Smooth muscle cell (in vitro differentiated cells): ENCODE measurements at regions not wholly inside any gene's neighbourhood (a gene's known extent, or its start where the extent isn't known, plus 50 kb on each side); places are given as distances from the start of the nearest gene placed in this dataset.

Source experiments
- DNase-seq: peaks from one replicate; lab custom pipeline; 2025; ENCODE audit not compliant: unreplicated experiment; lab: John Stamatoyannopoulos, UW
- H2AFZ ChIP-seq: fragments of 200-600 bp; sonication (generic); 2 replicates; pipeline ENCODE4 v1.6.0; 2016; ENCODE audit warnings: antibody characterized with exemption, low read depth, mild to moderate bottlenecking
- H3F3A ChIP-seq: fragments of 200-600 bp; sonication (generic); 2 replicates; pipeline ENCODE4 v1.6.0; 2017; ENCODE audit warnings: antibody characterized with exemption, low read depth
- H3K27ac ChIP-seq: fragments of 200-600 bp; sonication (generic); 2 replicates; pipeline ENCODE4 v1.5.1; 2016; ENCODE audit warnings: low read depth, mild to moderate bottlenecking
- H3K27me3 ChIP-seq: fragments of 200-600 bp; sonication (generic); 2 replicates; pipeline ENCODE4 v1.6.1; 2016; ENCODE audit warnings: low read depth, mild to moderate bottlenecking
- H3K36me3 ChIP-seq: fragments of 200-600 bp; sonication (generic); 2 replicates; pipeline ENCODE4 v1.5.1; 2016; ENCODE audit warnings: low read depth
- H3K4me1 ChIP-seq: fragments of 200-600 bp; sonication (generic); 2 replicates; pipeline ENCODE4 v1.5.1; 2016; ENCODE audit warnings: low read depth
- H3K4me2 ChIP-seq: fragments of 200-600 bp; sonication (generic); 2 replicates; pipeline ENCODE4 v1.6.0; 2016; ENCODE audit warnings: mild to moderate bottlenecking
- H3K4me3 ChIP-seq: fragments of 200-600 bp; sonication (generic); 2 replicates; pipeline ENCODE4 v1.5.1; 2016; ENCODE audit warnings: mild to moderate bottlenecking
- H3K79me2 ChIP-seq: fragments of 200-600 bp; sonication (generic); 2 replicates; pipeline ENCODE4 v1.6.0; 2016; ENCODE audit warnings: low read depth, mild to moderate bottlenecking
- H3K9ac ChIP-seq: fragments of 200-600 bp; sonication (generic); 2 replicates; pipeline ENCODE4 v1.6.0; 2016; ENCODE audit warnings: low read depth
- H3K9me3 ChIP-seq: fragments of 200-600 bp; sonication (generic); replicated peaks from 2 replicates; pipeline ENCODE4 v1.5.1; 2016; ENCODE audit warnings: low read depth
- H4K20me1 ChIP-seq: fragments of 200-600 bp; sonication (generic); 2 replicates; pipeline ENCODE4 v1.6.0; 2016; ENCODE audit warnings: low read depth
- CTCF ChIP-seq: fragments of 200-600 bp; sonication (generic); IDR thresholded peaks from 2 replicates; pipeline ENCODE4 v1.5.1; 2017; ENCODE audit warnings: borderline replicate concordance, mild to moderate bottlenecking, antibody characterized with exemption; ENCODE audit not compliant: insufficient read depth, poor library complexity, severe bottlenecking
- WGBS: methylation state at CpG from one replicate; pipeline ENCODE4 v1.1.7; 2016; ENCODE audit warnings: low lambda C conversion rate; 5-methylcytosine and 5-hydroxymethylcytosine counted together

DNA sequence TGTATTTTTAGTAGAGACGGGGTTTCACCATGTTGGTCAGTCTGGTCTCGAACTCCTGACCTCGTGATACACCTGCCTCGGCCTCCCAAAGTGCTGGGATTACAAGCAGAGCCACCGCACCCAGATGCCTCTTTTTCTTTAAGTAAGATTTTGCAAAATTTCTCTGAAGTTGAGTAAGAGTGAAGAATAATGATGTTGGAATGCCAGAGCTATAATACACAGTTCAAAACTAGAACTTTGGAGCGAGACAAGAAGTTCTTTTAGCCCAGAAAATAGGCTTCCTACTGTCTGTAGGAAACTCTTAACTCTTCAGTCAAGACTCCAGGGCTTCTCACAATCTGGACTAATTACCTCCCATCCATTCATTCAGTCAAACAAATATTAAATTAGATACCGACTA is 51.4 kb downstream of the MARCHF4 start:
- H3K9me3 ChIP-seq = no peaks in the 10 kb centered on the region
- H3F3A ChIP-seq = no peaks in the 10 kb centered on the region
- H3K4me2 ChIP-seq = no peak overlapping the region
- H4K20me1 ChIP-seq = no peaks in the 10 kb centered on the region
- H3K4me3 ChIP-seq = no peak overlapping the region
- no peak overlapping the region for H3K9ac ChIP-seq
- H2AFZ ChIP-seq = no peak overlapping the region
- no peak overlapping the region for H3K27ac ChIP-seq
- peaks cover 30% of the 10 kb centered on the region for H3K4me1 ChIP-seq
- 93% methylated on average over 7 of the region's 7 CpGs for WGBS
- H3K79me2 ChIP-seq = no peaks in the 10 kb centered on the region
- H3K27me3 ChIP-seq = no peaks in the 10 kb centered on the region
- no peaks in the 10 kb centered on the region for H3K36me3 ChIP-seq
- TF ChIP-seq CTCF = no peak
- no peak for DNase-seq

DNA sequence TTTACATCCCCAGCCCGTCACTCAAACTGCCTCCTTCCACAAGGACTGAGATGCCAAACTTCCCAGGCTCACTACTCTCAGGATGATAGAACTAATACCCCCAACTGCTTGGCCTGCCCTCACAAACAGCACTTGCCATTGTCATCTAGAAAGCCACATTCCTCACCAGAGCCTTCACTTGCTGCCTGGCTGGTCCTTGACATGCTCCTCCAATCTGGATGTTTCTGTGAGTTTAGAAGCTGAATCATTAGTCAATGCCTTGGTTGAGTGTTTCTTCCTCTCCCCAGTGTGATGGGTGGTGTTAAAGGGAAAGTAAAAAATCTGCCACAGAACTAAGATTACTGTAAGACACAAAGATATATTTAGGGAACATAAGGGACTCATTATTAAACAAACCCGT is 52.5 kb downstream of the MARCHF4 start:
- Histone ChIP-seq H2AFZ (no peak overlapping the region), H3K4me1 (peaks cover 40% of the 10 kb centered on the region), H3K27me3 (no peaks in the 10 kb centered on the region), H3K9ac (no peak overlapping the region), H3K79me2 (no peaks in the 10 kb centered on the region), H3K27ac (peak overlapping the region; percentile 47), H3K4me3 (no peak overlapping the region), H3K36me3 (no peaks in the 10 kb centered on the region), H3F3A (peaks cover 6% of the 10 kb centered on the region), H3K9me3 (no peaks in the 10 kb centered on the region), H3K4me2 (no peak overlapping the region), H4K20me1 (no peaks in the 10 kb centered on the region)
- DNase-seq = no peak
- no peak for TF ChIP-seq CTCF
- 64% methylated on average over 2 of the region's 2 CpGs for WGBS

DNA sequence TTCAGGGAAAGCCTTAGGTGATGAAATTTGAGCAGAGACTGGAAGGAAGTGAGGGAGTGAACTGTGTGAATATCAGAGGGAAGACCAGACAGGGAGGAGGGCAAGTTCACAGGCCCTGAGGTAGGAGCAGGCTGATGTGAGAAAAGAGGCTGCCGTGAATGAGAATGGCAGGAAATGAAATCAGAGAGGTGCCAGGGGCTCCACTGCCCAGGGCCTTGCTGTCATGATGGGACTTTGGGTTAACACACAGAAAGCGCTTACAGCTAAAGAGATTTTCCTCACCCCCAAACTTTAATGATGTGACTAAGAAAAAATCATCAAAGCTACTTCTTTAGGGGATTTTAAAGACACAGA is 53.8 kb downstream of the MARCHF4 start:
- Histone ChIP-seq H3K4me3 (no peak overlapping the region), H3K36me3 (no peaks in the 10 kb centered on the region), H3K4me2 (no peak overlapping the region), H3K9me3 (no peaks in the 10 kb centered on the region), H3K4me1 (peaks cover 44% of the 10 kb centered on the region), H4K20me1 (no peaks in the 10 kb centered on the region), H3K27ac (peak overlapping the region; percentile 47), H3K9ac (peak overlapping the region; percentile 2), H3K27me3 (no peaks in the 10 kb centered on the region), H3F3A (peaks cover 14% of the 10 kb centered on the region), H3K79me2 (no peaks in the 10 kb centered on the region), H2AFZ (no peak overlapping the region)
- WGBS = 54% methylated on average over 2 of the region's 2 CpGs
- DNase-seq = no peak
- TF ChIP-seq CTCF = no peak

- Histone ChIP-seq H3K9me3 (no peaks in the 10 kb centered on the region), H3K9ac (peak overlapping the region; percentile 2), H2AFZ (no peak overlapping the region), H3K79me2 (no peaks in the 10 kb centered on the region), H3K4me3 (no peak overlapping the region), H4K20me1 (no peaks in the 10 kb centered on the region), H3F3A (peaks cover 14% of the 10 kb centered on the region), H3K27me3 (no peaks in the 10 kb centered on the region), H3K36me3 (no peaks in the 10 kb centered on the region), H3K4me2 (no peak overlapping the region), H3K27ac (peak overlapping the region; percentile 47), H3K4me1 (peaks cover 44% of the 10 kb centered on the region)
- DNase-seq = no peak
- WGBS = 69% methylated on average over 9 of the region's 9 CpGs
- TF ChIP-seq CTCF = no peak
Observed at GRCh38 chr2:216317831-216318520, 54.3 kb downstream of the MARCHF4 start.
